H4 (cell line): ENCODE measurements at regions not wholly inside any gene's neighbourhood (a gene's known extent, or its start where the extent isn't known, plus 50 kb on each side); places are given as distances from the start of the nearest gene placed in this dataset.
"Not testable (repeated sequence)": the region's sequence is repeated elsewhere in the genome, so short reads cannot be mapped to it uniquely, and the experiment has no call there.

Source experiments
- DNase-seq: peaks from one replicate; pipeline ENCODE4 v3.0.0-alpha.2; 2015; ENCODE audit warnings: low spot score

DNA sequence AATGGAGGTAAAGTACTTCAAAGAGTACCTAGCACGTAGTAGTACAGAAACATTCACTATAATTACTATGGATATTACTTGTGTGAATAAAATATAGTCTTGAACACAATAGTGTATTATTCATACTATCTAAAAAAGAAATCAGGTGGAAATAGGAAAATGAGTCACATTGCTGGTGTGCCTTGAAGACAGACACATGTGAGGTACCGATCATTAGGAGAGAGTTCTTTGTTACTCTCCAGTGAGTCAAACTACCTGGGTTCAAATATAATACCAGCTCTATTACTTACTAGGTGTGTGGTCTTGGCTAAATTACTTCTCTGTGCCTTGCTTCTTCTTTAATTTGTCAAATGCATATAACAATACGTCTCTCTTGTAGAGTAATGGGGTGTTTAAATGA lies 50.8 kb upstream of the BEND6 start:
- DNase-seq, result no peak

DNA sequence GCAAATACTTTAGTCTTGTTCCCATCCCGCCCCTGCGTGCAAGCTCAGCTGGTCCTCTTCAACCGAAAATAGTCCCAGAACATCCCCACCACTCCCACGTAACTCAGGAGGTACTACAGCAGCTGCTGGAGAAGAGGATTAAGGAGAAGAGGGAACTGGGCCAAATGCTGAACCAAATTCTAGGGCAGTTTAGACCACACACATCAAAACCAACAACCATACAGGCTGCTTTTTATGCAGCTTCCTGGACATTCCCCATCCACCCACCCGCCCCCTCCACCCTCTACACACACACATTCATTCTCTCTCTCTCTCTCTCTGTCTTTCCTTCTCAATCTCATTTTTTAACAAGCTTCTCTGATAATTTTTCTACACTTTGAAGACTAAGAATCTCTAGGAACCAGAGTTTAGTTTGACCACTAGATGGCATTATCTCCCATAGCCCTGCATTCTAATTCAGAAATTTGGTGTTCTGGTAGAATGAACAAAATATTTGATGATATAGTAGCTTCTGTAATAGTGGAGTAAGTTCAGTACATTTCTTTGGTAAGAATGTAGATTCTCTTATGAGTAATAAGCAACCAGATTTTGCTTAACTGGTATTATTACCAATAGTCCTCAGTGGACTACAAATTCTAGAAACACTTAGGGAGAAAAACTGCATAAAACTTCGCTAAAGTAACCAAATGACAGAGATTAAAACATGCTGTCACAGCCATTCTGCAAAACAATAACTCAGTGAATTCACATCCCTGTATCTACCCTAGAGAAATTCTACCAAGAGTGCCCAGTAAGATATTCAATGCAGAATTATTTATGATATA lies 52.1 kb upstream of the BEND6 start:
- peak; percentile 40 for DNase-seq

DNA sequence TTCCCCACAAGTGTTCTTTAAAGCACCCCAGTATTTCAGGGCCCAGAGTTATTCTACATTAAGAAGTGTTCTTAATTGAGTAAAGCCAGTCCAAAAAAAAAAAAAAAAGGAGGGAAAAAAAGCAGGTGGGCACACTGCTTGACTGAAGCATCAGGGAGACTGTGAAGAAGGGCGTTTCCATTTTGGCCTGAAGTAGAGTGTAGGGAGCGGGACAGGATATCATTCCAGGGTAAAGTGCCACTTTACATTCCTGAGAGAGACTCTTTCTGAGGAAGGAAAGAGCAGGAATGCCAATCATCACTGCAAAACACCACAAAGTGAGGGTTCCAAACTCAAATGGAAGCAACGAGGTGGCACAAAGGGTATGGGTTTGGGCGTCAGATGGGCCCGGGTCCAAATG lies 54.1 kb upstream of the BEND6 start:
- no peak for DNase-seq

DNA sequence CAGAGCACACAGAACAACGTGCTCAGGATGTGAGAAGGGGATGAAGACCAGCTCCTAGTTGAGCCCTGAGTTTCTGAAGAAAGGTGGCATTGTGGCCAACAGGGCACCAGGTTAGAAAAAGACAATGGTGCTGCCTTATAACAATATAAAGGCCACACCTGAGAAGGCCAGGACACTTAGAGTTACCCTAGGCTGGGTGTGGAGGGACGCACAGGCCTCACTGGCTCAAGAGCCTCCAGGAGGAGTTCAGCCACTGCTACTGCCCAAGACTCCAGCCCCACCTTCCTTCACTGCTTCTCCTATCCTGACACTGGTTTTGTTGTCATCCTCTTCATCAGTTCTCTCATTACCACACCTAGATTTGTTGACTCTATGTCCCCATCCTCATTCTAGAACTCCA lies 55.2 kb upstream of the BEND6 start:
- no peak for DNase-seq

DNA sequence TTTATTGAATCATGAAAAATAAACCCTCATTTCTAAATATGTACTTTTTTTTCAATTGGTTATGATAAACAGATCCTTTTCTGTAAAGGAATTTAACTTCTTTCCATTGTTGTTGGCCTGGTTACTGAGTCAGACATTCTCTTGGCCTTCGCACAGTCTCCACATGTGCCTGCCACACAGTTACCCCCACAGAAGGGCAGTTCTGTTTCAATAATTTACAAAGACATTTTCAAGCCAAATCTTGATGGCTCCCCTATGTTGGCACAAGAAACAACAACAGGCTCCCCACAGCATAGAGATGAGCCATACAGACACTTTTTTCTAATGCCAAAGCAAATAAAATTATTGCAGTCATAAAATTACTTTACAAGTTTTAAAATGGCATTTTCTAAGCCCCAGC lies 55.6 kb upstream of the BEND6 start:
- DNase-seq, result no peak

DNA sequence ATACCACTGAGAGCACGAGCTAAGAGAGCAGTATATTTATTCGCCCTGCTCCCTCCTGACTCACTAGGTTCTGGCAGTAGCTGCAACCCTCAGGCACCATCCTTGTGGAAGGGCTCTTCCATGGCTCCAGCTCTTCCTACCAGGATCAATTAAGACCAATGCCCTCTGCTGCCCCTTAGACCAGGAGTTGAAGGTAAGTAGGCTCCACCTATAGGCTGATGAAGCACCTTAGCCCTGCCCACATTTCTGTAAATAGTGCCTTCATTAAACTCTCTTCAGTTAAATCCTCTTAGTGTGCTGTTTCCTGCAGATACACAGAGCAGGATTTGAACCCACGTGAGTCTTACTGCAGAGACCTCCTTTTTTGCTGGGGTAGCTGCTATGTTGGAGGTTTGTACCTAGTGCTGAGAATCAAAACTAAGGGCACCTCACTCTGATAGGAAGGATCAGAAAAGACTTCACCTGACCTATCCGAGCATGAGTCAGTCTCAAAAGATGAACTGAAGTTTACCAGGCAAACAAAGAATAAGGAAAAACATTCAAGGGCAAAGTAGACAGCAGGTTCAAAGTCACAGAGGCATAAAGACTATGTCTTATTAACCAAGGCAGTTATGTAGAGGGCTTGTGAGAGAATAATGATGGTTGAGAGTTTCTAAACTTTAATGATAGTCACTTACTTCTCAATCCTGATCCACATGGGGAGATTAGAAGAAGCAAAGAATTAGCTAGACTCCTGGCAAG lies 56.9 kb upstream of the BEND6 start:
- DNase-seq, result no peak

DNA sequence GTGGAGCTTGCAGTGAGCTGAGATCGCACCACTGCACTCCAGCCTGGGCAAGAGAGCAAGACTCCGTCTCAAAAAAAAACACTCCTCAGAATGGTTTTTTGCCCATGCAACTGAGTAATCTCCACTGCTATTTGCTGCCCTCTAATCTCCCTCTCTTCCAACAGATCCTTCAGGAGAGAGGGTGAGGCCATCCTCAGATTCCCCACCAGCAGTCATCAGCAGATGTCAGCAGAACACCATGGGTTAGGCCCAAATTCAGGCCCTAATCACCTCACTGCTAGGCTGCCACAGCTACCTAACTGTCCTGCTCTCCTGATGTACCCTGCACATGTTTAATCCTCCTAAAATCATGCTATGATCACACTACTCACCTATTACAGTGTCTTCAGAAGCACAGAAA lies 63.2 kb upstream of the BEND6 start:
- no peak for DNase-seq

DNA sequence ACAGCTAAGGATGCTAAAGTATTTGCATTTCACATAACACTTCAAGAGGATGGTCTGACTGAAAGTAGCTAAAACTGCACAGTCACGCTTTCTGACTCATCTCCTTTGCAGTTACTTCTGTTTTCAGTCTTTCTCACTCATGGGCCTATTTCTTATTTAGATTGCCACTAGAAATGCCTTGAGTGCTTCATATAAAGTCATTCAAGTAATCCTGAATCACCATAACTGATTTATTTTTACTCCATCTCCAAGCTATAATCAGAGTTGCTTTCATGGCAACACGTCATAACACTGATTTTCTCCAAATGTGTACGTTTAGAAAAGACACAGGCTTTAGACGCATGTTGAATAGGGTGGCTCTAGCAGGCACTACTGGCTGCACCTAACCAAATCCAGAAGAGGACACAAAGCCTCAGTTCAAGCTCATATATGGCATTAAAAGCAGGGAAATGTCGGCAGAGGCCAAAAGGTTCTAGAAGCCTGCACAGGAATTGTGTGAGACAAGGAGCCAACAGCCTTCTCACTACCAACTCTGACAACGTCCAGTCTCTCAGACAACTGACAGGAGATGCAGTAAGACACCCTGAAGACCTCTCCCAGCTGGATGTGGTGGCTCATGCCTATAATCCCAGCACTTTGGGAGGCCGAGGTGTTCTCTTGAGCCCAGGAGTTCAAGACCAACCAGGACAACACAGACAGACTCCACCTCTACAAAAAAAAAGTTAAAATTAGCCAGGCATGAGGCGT lies 64.1 kb upstream of the BEND6 start:
- peak; percentile 88 for DNase-seq

DNA sequence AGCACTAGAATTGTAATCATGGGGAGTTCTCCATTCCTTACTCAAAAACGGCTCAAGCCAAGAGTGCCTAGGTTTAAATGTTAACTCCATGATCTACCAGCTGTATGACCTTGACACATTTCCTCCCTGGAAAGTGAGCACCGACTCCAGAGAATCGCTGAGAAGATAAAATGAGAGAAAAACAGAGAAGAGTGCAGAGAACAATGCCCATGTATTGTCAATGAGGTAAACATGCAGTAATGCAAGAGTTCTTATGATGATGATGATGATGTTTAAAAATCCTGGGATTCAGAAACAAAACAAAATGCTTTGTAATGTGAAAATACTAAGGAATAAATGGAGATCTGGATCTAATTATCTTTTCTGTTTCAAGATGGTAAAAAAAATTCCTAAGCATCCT lies 64.8 kb upstream of the BEND6 start:
- DNase-seq, result no peak

DNA sequence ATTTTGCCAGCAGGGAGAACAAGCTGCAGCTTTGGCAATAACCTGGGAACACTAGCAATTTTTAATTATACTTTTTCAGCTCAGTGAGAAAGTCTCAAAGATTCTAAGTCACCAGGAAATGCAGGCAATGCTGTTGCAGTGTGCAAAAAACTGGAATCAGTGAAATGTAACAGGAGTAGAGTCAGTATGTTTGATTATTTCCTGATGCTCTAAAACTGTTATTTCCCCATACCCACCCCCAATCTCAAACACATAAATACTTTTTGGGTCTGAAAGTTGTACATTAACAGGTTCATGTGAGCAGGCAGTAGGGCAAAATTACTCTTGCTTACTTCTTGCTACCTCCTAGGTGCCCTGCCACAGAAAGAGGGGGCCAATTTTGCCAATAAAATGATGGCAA lies 65.4 kb upstream of the BEND6 start:
- no peak for DNase-seq

DNA sequence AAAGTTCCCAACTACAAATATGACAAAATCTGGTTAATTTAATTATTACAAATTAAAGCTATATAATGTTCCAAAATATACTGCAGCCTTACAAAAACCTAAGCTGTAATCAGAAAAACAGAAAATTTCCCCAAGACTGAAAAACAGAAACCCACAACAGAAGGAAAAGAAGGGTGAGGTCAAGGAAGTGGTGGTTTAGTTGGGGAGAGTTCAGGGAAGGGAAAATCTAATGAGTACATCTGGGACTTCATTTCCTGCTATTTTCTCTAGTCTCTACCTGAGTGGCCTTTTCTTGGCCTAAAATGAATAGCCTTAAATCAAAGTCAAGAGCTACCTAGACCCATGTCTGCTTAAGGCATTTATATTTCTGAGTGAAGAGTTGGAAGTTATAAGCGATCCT lies 66.2 kb upstream of the BEND6 start:
- DNase-seq, result no peak

DNA sequence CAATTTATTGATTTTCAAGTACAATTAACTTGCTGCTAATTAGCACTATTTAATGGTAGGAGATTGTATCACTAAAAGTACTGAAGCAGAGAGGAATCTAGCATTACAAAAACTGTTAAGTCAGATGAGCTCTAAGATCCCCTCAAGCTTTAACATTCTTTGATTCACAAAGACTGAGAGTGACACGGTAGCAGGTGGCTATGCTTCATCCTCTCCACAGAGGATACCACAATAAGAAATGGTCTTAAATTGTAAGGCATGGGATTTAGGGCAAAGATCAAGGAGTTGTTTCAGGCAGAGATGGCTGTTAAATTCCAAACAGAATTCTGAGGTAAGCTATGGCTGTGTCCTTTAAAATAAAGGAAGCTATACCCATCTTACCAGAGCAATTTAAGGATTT lies 67.8 kb upstream of the BEND6 start:
- DNase-seq, result no peak

DNA sequence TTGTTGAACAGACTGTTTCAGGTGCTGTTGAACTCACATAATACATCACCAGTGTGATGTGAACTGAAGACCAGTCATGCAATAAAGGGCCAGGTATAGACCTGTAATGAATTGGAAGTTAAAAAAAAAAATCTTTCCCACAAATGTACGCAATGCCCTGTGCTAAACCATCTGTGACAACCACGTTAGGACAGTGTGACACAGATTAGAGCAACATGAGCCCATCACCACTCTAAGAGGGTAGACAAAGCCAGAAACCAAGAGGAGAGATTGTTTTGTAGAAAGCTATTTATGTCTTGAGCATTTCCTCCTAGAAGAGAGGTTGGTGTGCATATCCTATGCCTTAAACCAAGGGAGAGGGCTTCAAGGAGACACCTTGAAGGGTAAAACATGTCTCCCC lies 77.0 kb upstream of the BEND6 start:
- DNase-seq, result no peak

DNA sequence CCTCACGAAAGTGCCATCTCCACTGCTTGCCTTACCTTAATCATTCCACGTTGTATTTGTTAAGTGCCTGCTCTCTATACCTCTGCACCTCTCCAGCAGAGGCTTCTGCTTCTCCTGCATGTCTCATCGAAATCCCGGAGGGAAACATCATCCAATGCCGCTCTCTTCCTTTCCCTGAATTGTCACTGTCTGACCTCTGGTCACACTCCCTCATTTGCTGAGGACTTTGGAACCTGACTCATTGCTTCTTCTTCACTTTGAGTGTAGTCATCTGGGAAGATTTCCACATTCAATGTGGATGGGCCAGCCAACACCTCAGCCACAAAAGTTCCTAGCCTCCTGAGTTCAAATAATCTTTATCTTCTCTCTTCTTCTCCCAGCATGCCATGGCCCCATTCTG lies 78.9 kb upstream of the BEND6 start:
- DNase-seq, result no peak

DNA sequence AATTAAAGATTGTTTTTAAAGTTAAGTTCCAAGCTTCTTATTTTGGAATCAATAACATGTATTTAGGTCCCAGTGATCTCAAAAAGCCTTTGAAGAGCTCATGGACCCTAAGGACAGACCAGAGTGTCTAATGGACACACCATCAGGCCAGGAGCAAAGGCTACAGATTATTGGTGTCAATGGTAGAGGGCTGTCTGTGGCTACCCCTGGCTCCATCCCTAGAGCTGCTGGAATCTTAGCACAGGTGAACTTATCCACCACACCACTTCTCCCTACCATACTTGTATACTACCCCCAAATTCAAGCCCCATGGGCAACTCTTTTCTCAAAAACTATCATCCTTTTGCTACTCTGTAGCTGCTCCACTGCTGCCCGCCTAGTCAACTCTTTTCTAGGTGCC lies 79.4 kb upstream of the BEND6 start:
- DNase-seq, result no peak

DNA sequence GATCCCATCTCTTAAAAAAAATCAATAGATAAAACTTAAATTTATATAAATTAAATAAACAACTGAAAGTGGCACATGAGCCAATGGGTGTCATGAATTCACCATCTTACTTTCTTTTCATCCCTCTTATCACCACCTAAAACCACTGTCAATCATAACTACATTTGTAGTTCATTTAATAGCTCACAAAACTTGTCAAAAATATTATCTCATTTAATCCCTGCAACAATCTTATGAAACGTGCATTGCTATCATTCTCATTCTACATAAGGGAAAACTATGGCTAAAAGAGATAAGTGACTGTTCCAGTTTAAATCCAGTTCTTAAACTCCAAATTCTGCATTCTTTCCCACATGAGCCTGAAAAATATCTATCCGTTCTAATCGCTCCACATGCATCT lies 80.6 kb upstream of the BEND6 start:
- DNase-seq, result no peak

DNA sequence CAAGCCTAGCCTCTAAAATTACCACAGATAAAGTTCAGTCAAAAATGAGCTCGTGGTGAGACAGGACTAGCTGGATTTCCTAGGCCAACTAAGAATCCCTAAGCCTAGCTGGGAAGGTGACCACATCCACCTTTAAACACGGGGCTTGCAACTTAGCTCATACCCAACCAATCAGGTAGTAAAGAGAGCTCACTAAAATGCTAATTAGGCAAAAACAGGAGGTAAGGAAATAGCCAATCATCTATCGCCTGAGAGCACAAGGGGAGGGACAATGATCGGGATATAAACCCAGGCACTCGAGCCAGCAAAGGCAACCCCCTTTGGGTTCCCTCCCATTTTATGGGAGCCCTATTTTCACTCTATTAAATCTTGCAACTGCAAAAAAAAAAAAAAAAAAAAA lies 84.9 kb upstream of the BEND6 start:
- DNase-seq, result not testable (repeated sequence)

DNA sequence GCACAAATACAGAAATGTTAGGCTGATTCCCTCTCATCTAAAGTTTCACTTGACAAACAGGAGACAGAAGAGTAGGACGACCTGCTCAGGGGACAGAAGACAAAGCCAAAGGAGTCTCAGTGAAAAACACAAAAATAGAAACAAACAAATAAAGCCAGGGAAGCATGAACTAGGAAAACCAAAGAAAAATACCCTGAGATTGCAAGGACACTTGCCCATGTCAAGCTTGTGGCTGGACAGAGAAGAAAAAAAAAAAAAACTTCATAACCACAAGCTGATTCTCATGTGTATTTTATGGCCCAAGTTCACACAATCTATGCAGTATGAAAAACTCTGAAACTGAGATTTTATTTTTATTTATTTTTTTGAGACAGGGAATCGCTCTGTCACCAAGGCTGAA lies 85.6 kb upstream of the BEND6 start:
- no peak for DNase-seq

DNA sequence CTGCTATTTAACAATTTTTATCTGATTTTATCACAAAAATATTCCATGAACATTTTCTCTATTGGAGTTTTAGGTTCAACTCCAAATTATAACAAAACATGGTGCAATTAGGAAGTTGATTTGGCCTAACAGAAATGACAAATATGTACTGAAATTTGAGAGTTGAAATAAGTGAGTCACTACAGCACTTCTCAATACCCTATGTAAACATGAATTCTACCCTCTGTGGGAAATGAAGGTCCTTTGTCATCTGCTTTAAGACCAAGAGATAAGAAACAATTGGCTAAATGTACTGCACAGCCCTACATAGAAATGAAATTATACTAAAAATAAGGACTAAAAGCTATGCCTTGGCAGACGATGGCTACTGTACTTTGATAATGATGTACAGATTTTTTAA lies 86.2 kb upstream of the BEND6 start:
- peak; percentile 56 for DNase-seq

DNA sequence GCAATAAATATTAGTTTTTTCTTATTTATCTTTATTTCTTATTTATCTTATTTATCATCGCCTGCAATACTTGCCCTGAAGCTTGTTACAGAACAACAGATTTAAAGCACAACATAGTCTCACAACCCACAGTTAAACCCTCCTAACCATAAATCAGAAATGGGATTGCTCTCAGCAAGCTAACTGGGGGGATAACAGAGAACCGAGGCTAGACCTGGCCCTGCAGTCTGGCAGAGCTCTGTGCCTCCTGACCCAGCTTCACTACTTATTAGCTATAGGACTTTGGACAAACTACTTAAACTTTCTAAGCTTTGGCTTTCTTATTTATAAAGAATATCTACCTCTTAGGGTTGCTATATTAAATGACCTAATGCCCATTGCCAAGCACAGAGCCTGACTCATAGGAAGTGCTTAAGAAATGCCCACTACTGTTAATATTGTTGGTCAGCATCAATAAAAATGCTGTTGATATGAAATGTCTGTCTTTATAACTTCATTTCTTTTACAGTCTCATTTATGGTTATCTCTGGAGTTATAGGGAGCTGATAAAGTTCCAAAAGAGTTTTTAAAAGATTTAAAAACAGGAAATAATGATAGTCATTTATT lies 87.9 kb upstream of the BEND6 start:
- DNase-seq, result no peak

DNA sequence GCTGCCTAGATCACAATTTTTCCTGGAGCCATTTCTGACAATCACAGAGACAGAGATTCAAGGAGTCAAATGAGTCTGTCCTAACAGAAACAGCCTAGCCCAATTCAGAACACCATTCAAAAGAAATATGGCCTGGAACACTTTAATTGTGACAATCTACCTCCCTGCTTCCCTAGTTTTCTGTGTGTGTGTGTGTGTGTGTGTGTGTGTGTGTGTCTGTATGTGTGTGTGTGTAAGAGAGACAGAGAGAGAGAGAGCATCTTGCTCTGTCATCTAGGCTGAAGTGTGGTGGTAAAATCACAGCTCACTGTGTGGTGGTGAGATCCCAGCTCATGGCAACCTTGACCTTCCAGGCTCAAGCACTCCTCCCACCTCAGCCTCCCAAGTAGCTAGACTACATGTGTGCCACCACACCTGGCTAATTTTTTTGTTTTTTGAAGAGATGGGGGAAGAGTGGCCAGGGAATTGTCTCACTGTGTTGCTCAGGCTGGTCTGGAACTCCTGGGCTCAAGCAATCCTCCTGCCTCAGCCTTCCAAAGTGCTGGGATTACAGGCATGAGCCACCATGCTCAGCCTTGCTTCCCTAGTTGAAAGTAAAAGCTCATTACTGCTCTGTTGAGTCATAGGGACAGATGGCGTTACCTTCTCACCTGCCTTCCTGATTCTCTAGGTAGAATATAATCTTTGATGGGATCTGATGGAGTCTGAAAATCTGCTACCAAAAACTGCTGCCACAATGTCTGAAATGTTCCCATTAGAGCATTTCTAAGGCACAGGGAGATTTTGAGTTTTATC lies 89.6 kb upstream of the BEND6 start:
- DNase-seq, result no peak
